SH-SY5Y (cell line): ENCODE measurements at regions not wholly inside any gene's neighbourhood (a gene's known extent, or its start where the extent isn't known, plus 50 kb on each side); places are given as distances from the start of the nearest gene placed in this dataset.

Experiments used
- GATA2 ChIP-seq: IDR thresholded peaks from 2 replicates; pipeline ENCODE4 v1.6.1; 2011; ENCODE audit warnings: mild to moderate bottlenecking, low read depth, low read length
- GATA3 ChIP-seq: IDR thresholded peaks from 2 replicates; pipeline ENCODE4 v1.6.1; 2011; ENCODE audit warnings: low read depth, mild to moderate bottlenecking, low read length, moderate library complexity

GRCh38 chr2:41736105-41736567 lies 311.7 kb upstream of the PKDCC start:
- TF ChIP-seq GATA2 (no peak), GATA3 (no peak)
